Naive thymus-derived CD8-positive, alpha-beta T cell (primary cell): ENCODE measurements at regions not wholly inside any gene's neighbourhood (a gene's known extent, or its start where the extent isn't known, plus 50 kb on each side); places are given as distances from the start of the nearest gene placed in this dataset.

Source experiments
- ATAC-seq, 2 donors: fragments of 150-1000 bp; cut with Tn5 transposase in 1 of 2; sonication (Bioruptor Pico), chemical (Tn5 transposase) in 1 of 2; 1 replicate in 1 of 2; 2 replicates in 1 of 2; pipeline ENCODE4 v1.10.0; 2021; ENCODE audit warnings: mild to moderate bottlenecking in 2 of 2, moderate library complexity in 2 of 2
- POLR2A ChIA-PET: fragments of 350-600 bp; sonication (Branson Sonifier 250); formaldehyde crosslinking; loops from one replicate; lab custom pipeline; 2021; ENCODE audit warnings: antibody characterized with exemption; lab: Charles Lee
- DNase-seq, 10 donors: peaks; one replicate each; pipeline versions ENCODE4 v3.0.0 to v3.0.0-alpha.2; 2020 to 2022
- H3K27ac Mint-ChIP-seq, 10 donors: one replicate each; pipeline ENCODE4 v1.8.0; 2020 to 2022; ENCODE audit warnings: mild to moderate bottlenecking in 10 of 10, mixed read lengths in 10 of 10, moderate library complexity in 4 of 10, inconsistent platforms in 1 of 10
- H3K27me3 Mint-ChIP-seq, 5 donors: one replicate each; pipeline ENCODE4 v1.8.0; 2021 to 2022; ENCODE audit warnings: mixed read lengths in 5 of 5
- H3K36me3 Mint-ChIP-seq, 3 donors: one replicate each; pipeline ENCODE4 v1.8.0; 2020 to 2022; ENCODE audit warnings: mixed read lengths in 3 of 3, mild to moderate bottlenecking in 2 of 3, inconsistent platforms in 1 of 3
- H3K4me1 Mint-ChIP-seq, 4 donors: one replicate each; pipeline ENCODE4 v1.8.0; 2021 to 2022; ENCODE audit warnings: mixed read lengths in 4 of 4
- H3K4me3 Mint-ChIP-seq, 10 donors: one replicate each; pipeline ENCODE4 v1.8.0; 2020 to 2022; ENCODE audit warnings: mild to moderate bottlenecking in 10 of 10, mixed read lengths in 10 of 10, moderate library complexity in 6 of 10, inconsistent platforms in 1 of 10
- H3K9me3 Mint-ChIP-seq, 9 donors: one replicate each; pipeline ENCODE4 v1.8.0; 2020 to 2022; ENCODE audit warnings: mixed read lengths in 9 of 9, mild to moderate bottlenecking in 3 of 9, inconsistent platforms in 1 of 9, moderate library complexity in 1 of 9

DNA sequence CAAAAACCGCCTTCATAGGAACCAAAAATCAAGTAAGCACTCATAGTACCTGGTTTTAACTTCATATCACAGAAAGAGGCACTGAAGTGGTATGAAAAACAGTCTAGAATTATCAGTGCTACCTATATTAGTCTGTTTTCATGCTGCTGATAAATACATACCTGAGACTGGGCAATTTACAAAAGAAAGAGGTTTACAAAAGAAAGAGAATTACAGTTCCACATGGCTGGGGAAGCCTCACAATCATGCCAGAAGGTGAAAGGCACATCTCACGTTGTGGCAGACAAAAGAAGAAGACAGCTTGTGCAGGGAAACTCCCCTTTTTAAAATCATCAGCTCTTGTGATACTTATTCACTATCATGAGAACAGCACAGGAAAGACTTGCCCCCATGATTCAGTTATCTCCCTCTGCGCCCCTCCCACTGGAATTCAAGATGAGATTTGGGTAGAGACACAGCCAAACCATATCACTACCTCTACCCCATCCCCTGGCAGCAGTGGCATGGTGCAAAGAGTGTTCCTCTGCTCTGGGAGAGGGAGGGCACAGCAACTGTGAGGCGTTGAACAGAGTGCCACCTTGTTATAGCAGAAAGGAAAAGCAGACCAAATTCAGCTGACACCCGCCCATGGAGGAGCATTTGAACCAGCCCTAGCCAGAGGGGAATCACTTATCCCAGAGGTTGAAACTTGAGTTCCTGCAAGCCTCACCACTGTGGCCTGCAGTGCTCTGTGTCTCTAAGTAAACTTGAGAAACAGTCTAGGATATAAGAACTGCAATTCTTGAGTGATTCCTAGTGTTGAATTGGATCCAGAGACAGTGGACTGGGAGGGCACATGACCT is 61.9 kb upstream of the PTPRZ1 start:
- H3K4me3 Mint-ChIP-seq: no peak overlapping the region
- H3K27ac Mint-ChIP-seq: no peak overlapping the region
- DNase-seq (no peak), ATAC-seq (no peak)
- H3K27me3 Mint-ChIP-seq: peaks cover 0 to 4% (median 1%) of the 10 kb centered on the region in 5 donors
- H3K36me3 Mint-ChIP-seq: peaks cover 0 to 12% (median 0%) of the 10 kb centered on the region in 3 donors
- no peaks in the 10 kb centered on the region for H3K4me1 Mint-ChIP-seq
- POLR2A ChIA-PET: no interaction called here
- peaks cover 6 to 29% (median 15%) of the 10 kb centered on the region in 9 donors for H3K9me3 Mint-ChIP-seq

DNA sequence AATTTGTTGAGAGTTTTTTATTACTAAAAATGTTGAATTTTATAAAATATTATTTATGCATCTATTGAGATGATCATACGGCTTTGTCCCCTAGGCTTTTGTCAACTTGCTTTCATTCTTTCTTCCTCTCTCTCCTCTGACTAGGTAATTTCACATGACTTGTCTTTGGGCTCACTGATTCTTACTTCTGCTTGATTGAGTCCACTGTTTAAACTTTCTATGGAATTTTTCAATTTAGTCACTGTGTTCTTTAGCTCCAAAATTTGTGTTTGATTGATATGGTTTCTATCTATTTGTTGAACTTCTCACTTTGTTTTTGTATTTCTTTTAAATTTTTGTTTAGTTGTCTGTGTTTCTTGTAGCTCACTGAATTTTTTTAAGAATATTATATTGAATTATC is 65.9 kb upstream of the PTPRZ1 start:
- no peak overlapping the region for H3K27ac Mint-ChIP-seq
- H3K4me1 Mint-ChIP-seq: no peaks in the 10 kb centered on the region
- no peak for DNase-seq
- H3K36me3 Mint-ChIP-seq: peaks cover 0 to 7% (median 0%) of the 10 kb centered on the region in 3 donors
- peaks cover 8 to 26% (median 15%) of the 10 kb centered on the region in 9 donors for H3K9me3 Mint-ChIP-seq
- peaks cover 0 to 4% (median 0%) of the 10 kb centered on the region in 5 donors for H3K27me3 Mint-ChIP-seq
- POLR2A ChIA-PET: no interaction called here
- H3K4me3 Mint-ChIP-seq: no peak overlapping the region
- no peak for ATAC-seq

DNA sequence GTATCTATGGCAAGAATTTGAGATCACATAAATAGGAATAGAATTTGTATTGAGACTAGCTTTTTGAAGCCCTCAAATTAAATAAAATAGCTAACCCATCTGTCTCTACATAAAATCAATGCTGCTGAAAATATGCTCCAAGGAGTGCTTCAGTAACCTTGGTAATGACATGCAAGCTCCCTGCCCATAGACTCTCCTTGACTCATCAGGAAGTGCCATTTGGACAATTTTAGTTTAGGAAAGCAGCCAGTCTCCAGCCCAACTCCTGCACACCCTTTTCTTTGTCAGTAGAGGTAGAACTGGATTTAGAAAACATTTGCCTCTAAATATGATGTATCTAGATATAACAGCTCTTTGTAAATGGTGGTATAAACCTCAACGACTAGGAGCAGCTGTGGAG is 69.9 kb upstream of the PTPRZ1 start:
- peaks cover 8 to 19% (median 13%) of the 10 kb centered on the region in 9 donors for H3K9me3 Mint-ChIP-seq
- POLR2A ChIA-PET: no interaction called here

DNA sequence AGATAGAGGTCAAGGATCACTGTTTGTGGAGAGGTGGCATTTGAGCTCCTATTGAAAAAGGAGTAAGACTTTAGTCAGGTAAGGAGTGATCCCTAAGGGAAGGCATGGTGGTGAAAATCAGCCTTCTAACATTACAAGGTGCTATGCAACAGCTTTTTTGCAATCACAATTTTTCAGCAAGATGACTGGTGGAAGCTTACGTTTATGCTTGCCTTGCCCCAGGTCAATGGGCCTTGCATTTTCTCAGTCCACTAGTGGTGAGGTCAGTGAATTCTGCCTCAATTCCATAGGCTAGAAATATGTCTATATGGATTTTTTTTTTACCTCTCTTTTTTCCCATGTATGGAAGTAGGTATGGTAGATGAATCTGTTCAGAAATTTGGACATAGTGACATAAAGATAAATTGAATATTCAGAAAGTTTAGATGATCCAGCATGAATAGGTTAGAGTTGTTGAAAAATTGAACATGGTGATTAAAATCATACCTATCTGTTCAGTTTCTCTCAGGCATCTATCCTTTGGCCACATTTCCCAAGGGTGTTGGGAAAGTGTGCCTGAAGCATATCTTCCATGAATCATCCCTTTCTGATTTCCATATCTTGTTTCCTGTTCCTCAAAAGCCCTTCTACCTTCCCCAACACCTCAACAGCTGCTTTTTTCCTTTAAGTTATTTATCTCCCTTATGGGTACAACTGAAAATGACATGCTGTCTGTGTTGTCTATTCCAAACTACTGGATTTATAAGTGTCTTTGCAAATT is 71.9 kb upstream of the PTPRZ1 start:
- no peaks in the 10 kb centered on the region for H3K4me1 Mint-ChIP-seq
- H3K4me3 Mint-ChIP-seq: no peak overlapping the region
- ATAC-seq (no peak), DNase-seq (no peak)
- H3K27ac Mint-ChIP-seq: no peak overlapping the region
- H3K9me3 Mint-ChIP-seq: peaks cover 0 to 5% (median 2%) of the 10 kb centered on the region in 9 donors
- H3K27me3 Mint-ChIP-seq: no peaks in the 10 kb centered on the region
- H3K36me3 Mint-ChIP-seq: no peaks in the 10 kb centered on the region
- POLR2A ChIA-PET: no interaction called here

More for the DNA sequence above, 69.9 kb upstream of the PTPRZ1 start:
- ATAC-seq (no peak), DNase-seq (no peak)
- Mint-ChIP-seq H3K4me1 (no peaks in the 10 kb centered on the region), H3K4me3 (no peak overlapping the region), H3K27ac (no peak overlapping the region), H3K27me3 (no peaks in the 10 kb centered on the region), H3K36me3 (peaks cover 0 to 7% (median 0%) of the 10 kb centered on the region in 3 donors)

DNA sequence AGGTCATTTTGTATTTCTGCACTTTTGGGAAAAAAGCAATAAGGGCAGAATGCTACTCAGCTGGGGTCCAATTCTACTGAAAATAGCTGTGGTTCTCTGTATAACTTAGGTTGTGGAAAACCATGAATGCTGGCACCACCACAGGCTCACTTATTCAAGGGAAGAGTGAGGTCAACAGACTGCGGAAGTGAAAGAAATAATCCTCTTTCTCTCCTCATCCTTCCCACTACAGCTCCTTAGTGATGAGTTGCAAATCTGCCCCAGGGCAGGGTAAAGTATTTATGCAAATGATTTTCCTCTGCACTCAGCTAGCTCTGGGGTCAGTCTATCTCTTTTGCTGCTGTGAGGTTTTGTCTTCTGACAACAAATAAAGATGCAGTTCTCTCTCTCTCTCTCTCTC is 74.1 kb upstream of the PTPRZ1 start:
- Mint-ChIP-seq H3K4me3 (no peak overlapping the region), H3K4me1 (no peaks in the 10 kb centered on the region), H3K27ac (no peak overlapping the region), H3K9me3 (no peaks in the 10 kb centered on the region), H3K27me3 (peaks cover 0 to 2% (median 0%) of the 10 kb centered on the region in 5 donors), H3K36me3 (no peaks in the 10 kb centered on the region)
- POLR2A ChIA-PET: no interaction called here
- ATAC-seq (no peak), DNase-seq (no peak)

DNA sequence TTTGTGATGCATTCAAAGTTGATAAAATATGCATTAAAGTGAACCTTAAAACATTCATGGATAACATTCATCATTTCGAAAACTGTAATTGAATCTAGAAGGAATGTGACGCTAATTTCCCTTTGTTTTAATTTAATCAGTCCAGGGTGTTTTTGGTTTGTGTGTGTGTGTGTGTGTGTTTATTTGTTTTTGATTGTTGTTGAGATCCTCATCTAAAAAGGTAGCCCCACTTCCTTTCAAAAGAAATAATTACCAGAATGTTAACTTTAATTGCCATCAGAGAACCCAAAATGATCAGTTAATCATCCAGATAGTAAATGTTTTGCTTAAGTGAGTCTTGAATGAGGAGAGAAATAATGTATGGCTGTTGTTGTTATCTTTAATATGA is 74.5 kb upstream of the PTPRZ1 start:
- no peak overlapping the region for H3K4me3 Mint-ChIP-seq
- no peak for DNase-seq
- no peaks in the 10 kb centered on the region for H3K4me1 Mint-ChIP-seq
- H3K27ac Mint-ChIP-seq: no peak overlapping the region
- peaks cover 0 to 2% (median 0%) of the 10 kb centered on the region in 5 donors for H3K27me3 Mint-ChIP-seq
- no peaks in the 10 kb centered on the region for H3K9me3 Mint-ChIP-seq
- ATAC-seq: no peak
- no peaks in the 10 kb centered on the region for H3K36me3 Mint-ChIP-seq
- POLR2A ChIA-PET: no interaction called here

DNA sequence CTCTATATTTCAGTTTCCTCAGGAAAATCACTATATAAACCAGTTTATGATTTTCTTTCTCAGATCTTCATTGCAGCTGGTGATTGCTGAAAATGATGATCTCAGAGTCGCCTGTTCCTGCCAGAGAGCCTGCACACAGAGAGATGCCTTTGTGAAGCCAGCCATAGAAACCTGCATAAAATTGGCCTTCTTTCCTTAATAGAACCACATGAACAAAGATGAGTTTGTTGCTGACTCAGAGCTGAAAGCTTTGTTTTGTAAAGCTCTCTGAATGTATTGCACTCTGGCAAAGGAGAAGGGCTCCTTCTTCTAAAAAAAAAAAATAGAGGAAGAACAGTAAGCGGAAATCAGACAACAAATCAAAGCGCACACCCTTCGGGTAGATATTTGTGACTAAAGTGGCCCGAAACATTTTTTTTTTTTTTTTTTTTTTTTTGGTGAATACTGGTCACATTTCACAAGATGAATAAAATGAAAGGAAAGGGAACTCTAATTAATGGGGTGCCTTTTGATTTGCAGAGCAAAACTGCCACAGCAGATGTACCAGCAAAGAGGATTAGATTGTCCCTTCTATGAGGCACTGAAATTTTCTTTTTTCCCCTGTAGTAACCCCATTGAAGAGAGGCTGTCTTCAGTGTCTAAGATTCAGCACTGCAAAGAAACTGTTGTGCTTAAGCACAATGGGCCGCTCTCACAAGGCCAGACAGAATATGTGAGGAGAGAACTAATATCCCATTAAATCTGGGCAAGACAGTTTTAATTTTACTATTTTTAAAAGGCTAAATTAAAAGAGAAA is 75.1 kb upstream of the PTPRZ1 start:
- POLR2A ChIA-PET: no interaction called here
- Mint-ChIP-seq H3K36me3 (no peaks in the 10 kb centered on the region), H3K27ac (no peak overlapping the region), H3K27me3 (peaks cover 0 to 2% (median 0%) of the 10 kb centered on the region in 5 donors), H3K9me3 (no peaks in the 10 kb centered on the region), H3K4me1 (no peaks in the 10 kb centered on the region), H3K4me3 (no peak overlapping the region)
- ATAC-seq (no peak), DNase-seq (no peak)

DNA sequence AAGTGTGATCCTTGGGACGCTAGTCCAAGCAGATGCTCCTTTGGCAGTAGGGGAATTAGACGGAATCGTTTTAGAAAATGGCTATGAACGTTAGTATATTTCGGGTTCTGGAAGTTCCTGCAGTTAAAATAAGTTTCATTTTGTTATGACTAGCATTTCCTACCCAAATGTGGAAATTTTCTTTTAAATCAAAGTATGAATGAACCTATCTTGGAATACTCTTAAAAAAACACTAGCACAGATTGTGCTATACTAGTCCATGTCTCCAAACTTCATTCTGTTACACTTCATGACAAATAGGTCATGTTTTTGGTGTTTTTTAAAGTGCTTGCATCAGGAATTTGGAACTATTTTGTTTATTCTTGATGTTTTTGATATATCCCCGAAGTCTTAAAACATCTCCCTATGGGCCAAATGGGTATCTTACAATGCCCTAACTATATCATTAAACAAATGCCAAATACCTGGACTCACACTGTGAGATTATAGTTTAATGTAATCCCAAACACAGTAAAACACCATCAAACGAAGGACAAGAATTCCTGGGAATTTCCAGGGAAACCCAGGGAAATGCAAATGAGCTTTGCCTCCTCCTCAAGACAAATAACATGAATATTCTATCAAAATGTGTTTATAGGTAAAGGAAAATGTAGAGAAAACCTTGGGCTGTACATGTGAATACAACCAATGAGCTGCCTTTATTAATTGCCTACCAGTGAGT is 75.9 kb upstream of the PTPRZ1 start:
- DNase-seq (no peak), ATAC-seq (no peak)
- Mint-ChIP-seq H3K9me3 (peaks cover 0 to under 1% (median 0%) of the 10 kb centered on the region in 9 donors), H3K27me3 (peaks cover 0 to 2% (median 0%) of the 10 kb centered on the region in 5 donors), H3K4me1 (no peaks in the 10 kb centered on the region), H3K27ac (no peak overlapping the region), H3K4me3 (no peak overlapping the region), H3K36me3 (no peaks in the 10 kb centered on the region)
- POLR2A ChIA-PET: no interaction called here

DNA sequence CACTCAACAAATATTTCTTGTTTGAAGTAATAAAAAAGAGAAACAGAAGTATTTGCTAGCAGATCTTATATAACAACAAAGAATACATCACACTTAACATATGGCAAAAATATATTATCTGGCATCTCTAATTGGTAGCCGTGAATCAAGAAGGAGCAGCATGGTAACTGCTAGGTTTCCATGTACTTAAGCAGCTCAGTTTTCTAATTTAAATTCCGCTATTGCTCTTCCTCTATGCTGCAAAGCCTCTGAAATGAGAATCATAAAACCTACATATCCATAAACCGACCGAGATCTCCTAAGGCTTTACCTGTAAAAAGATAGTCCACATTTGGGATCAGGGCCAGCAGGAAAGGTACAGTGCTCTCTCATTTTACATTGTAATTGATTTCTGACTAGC is 76.6 kb upstream of the PTPRZ1 start:
- no peak for ATAC-seq
- Mint-ChIP-seq H3K4me1 (no peaks in the 10 kb centered on the region), H3K4me3 (no peak overlapping the region), H3K36me3 (no peaks in the 10 kb centered on the region), H3K9me3 (peaks cover 0 to 7% (median 0%) of the 10 kb centered on the region in 9 donors), H3K27me3 (peaks cover 0 to 2% (median 0%) of the 10 kb centered on the region in 5 donors), H3K27ac (no peak overlapping the region)
- no peak for DNase-seq
- POLR2A ChIA-PET: no interaction called here

DNA sequence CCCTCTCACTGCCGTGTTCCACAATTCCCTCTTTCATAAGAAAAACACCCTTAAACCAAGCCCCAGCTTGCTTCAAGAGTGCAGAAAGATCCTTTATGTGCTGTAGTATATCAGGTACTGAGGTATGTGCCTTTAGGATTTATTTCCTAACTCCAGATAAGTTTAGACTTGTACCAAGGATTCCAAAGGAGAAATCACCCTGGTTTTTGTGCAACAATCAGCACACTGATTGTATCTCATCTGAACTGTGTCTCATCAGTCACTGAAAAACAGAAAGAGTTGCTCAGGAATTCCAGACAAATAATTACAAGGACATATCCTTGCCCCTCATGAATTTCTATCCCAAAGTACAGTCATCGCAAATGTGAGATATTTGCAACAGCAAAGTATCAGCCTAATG is 77.2 kb upstream of the PTPRZ1 start:
- Mint-ChIP-seq H3K9me3 (peaks cover 0 to 12% (median 0%) of the 10 kb centered on the region in 9 donors), H3K27me3 (peaks cover 0 to 2% (median 0%) of the 10 kb centered on the region in 5 donors), H3K36me3 (peaks cover 0 to 3% (median 0%) of the 10 kb centered on the region in 3 donors), H3K4me3 (no peak overlapping the region), H3K4me1 (no peaks in the 10 kb centered on the region), H3K27ac (no peak overlapping the region)
- POLR2A ChIA-PET: no interaction called here
- ATAC-seq (no peak), DNase-seq (no peak)

DNA sequence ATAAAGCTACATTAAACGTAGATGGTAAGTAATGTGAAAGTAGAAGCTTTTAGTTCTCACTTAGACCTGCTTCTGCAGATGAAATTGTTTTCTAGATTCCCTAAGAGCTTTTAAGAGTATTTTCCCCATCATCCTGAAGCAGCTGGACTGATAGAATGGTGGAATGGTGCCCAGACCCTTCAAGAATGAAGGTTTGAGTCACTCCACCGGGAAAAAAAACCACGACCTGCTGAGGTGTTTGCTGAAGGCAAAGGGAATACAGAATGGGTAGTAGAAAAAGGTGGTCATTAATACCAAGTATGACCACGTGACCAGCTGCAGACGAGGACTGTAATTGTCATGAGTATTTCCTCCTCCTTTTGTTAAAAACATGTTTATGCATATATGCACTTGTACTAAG is 79.2 kb upstream of the PTPRZ1 start:
- POLR2A ChIA-PET: no interaction called here
- Mint-ChIP-seq H3K27me3 (peaks cover 0 to 2% (median 0%) of the 10 kb centered on the region in 5 donors), H3K4me1 (no peaks in the 10 kb centered on the region), H3K36me3 (peaks cover 0 to 11% (median 0%) of the 10 kb centered on the region in 3 donors), H3K4me3 (no peak overlapping the region), H3K9me3 (peaks cover 0 to 15% (median 6%) of the 10 kb centered on the region in 9 donors), H3K27ac (no peak overlapping the region)
- ATAC-seq: no peak
- DNase-seq: no peak

DNA sequence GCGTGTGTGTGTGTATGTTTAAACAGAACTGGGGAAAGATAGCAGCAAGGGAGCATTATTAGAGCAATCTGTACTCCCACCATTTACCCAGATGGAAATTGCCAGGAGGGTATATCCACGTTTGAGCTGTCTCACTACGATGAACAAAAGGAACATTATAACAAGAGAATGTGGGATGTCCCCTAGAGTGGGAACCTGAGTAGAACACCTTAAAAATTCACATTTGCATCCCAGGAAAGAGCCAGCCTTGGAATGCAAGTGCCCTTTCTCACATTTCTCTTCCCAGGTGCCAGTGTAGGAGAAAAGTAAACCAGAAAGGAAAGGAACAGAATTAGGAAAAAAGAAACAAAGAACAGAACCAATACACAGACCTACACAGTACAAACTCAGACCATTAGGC is 95.3 kb upstream of the PTPRZ1 start:
- Mint-ChIP-seq H3K36me3 (no peaks in the 10 kb centered on the region), H3K9me3 (peaks cover 0 to 17% (median 3%) of the 10 kb centered on the region in 9 donors), H3K27me3 (no peaks in the 10 kb centered on the region), H3K27ac (no peak overlapping the region), H3K4me1 (no peaks in the 10 kb centered on the region), H3K4me3 (no peak overlapping the region)
- DNase-seq (no peak), ATAC-seq (no peak)
- POLR2A ChIA-PET: no interaction called here
